Astrocyte of the hippocampus (primary cell): ENCODE measurements at regions not wholly inside any gene's neighbourhood (a gene's known extent, or its start where the extent isn't known, plus 50 kb on each side); places are given as distances from the start of the nearest gene placed in this dataset.

ENCODE experiments used
- DNase-seq: peaks from one replicate; pipeline ENCODE4 v3.0.0; 2011; ENCODE audit warnings: low read depth, low spot score

GRCh38 chr10:124886610-124887009 lies 55.3 kb upstream of the ZRANB1 start:
- no peak for DNase-seq

GRCh38 chr10:124888262-124888661 lies 53.7 kb upstream of the ZRANB1 start:
- no peak for DNase-seq

- peak; percentile 57 for DNase-seq
Observed at GRCh38 chr10:124892031-124892430, 49.9 kb upstream of the ZRANB1 start.
